Endodermal cell (in vitro differentiated cells): ENCODE measurements at regions not wholly inside any gene's neighbourhood (a gene's known extent, or its start where the extent isn't known, plus 50 kb on each side); places are given as distances from the start of the nearest gene placed in this dataset.

ENCODE experiments used
- DNase-seq: peaks from one replicate; pipeline ENCODE4 v3.0.0-alpha.2; 2017
- H3K27ac ChIP-seq: 2 replicates; pipeline ENCODE4 v1.5.1; 2013; ENCODE audit warnings: mild to moderate bottlenecking, low read depth, low read length, moderate library complexity
- H3K27me3 ChIP-seq: 2 replicates; pipeline ENCODE4 v1.6.1; 2013; ENCODE audit warnings: mild to moderate bottlenecking, low read length, moderate library complexity; ENCODE audit not compliant: insufficient read depth, control insufficient read depth, poor library complexity, severe bottlenecking
- H3K36me3 ChIP-seq: 2 replicates; pipeline ENCODE4 v1.7.0; 2013; ENCODE audit warnings: mild to moderate bottlenecking, low read length, moderate library complexity; ENCODE audit not compliant: control insufficient read depth, insufficient read depth
- H3K4me1 ChIP-seq: one replicate; pipeline ENCODE4 v1.7.0; 2013; ENCODE audit warnings: low read length; ENCODE audit not compliant: control insufficient read depth, insufficient read depth
- H3K4me3 ChIP-seq: 2 replicates; pipeline ENCODE4 v1.5.1; 2013; ENCODE audit warnings: mild to moderate bottlenecking, low read length, moderate library complexity
- H3K9ac ChIP-seq: 2 replicates; pipeline ENCODE4 v1.6.1; 2013; ENCODE audit warnings: mild to moderate bottlenecking, low read length, moderate library complexity; ENCODE audit not compliant: poor library complexity, severe bottlenecking; ENCODE audit errors: extremely low read depth
- H3K9me3 ChIP-seq: 2 replicates; pipeline ENCODE4 v1.6.1; 2013; ENCODE audit warnings: mild to moderate bottlenecking, low read length, moderate library complexity; ENCODE audit not compliant: control insufficient read depth
- H3K27ac Mint-ChIP-seq: 2 replicates; pipeline ENCODE4 v1.8.0; 2020; ENCODE audit warnings: mixed read lengths
- H3K27me3 Mint-ChIP-seq: 2 replicates; pipeline ENCODE4 v1.8.0; 2021; ENCODE audit warnings: mild to moderate bottlenecking, mixed read lengths; ENCODE audit not compliant: insufficient read depth
- H3K36me3 Mint-ChIP-seq: 2 replicates; pipeline ENCODE4 v1.8.0; 2020; ENCODE audit warnings: low read depth, mixed read lengths
- H3K4me1 Mint-ChIP-seq: 2 replicates; pipeline ENCODE4 v1.8.0; 2020; ENCODE audit warnings: mixed read lengths
- H3K4me3 Mint-ChIP-seq: 2 replicates; pipeline ENCODE4 v1.8.0; 2020; ENCODE audit warnings: mild to moderate bottlenecking, moderate library complexity, mixed read lengths
- H3K9me3 Mint-ChIP-seq: 2 replicates; pipeline ENCODE4 v1.8.0; 2020; ENCODE audit warnings: mild to moderate bottlenecking, mixed read lengths
- WGBS, 2 experiments: methylation state at CpG; one replicate each; pipeline versions ENCODE4 v1.1.5 to v1.1.7; 2013; ENCODE audit warnings: missing lambda C conversion rate in 2 of 2, mixed read lengths in 1 of 2; ENCODE audit not compliant: insufficient coverage in 1 of 2, insufficient read length in 1 of 2; 5-methylcytosine and 5-hydroxymethylcytosine counted together
- TF ChIP-seq, protein P1 (sequence below): fragments of 200-600 bp; sonication (generic); conservative IDR thresholded peaks from 2 replicates; pipeline ENCODE4 v1.5.0; 2021; ENCODE audit warnings: antibody characterized with exemption, mild to moderate bottlenecking

DNA sequence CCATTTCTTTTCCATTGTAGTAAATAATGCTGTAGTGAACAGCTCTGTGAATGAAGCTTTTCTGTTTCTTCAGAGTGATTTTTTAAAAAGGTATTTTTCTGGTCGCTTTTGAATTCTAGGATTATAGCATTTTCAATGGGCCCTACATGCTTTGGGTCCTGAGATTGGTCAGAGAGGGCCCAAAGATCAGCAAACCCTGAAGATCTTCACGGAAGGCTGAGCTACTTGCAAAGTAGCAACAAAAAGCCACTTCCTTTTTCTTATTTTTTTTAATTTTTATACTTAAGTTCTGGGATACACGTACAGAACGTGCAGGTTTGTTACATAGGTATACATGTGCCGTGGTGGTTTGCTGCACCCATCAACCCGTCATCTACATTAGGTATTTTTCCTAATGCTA is 200.5 kb downstream of the FAT3 start:
- 79 to 100% methylated on average over 1 to 6 of the region's 6 CpGs for WGBS, 2 experiments
- Histone ChIP-seq H3K36me3 (no peaks in the 10 kb centered on the region), H3K9me3 (no peaks in the 10 kb centered on the region), H3K27me3 (no peaks in the 10 kb centered on the region), H3K4me1 (no peaks in the 10 kb centered on the region), H3K4me3 (no peak overlapping the region), H3K27ac (no peak overlapping the region), H3K9ac (no peak overlapping the region)
- H3K36me3 Mint-ChIP-seq: peaks cover 3% of the 10 kb centered on the region
- no peak overlapping the region for H3K27ac Mint-ChIP-seq
- peaks cover 26% of the 10 kb centered on the region for H3K9me3 Mint-ChIP-seq
- no peak overlapping the region for H3K4me3 Mint-ChIP-seq
- TF ChIP-seq, protein P1, sequence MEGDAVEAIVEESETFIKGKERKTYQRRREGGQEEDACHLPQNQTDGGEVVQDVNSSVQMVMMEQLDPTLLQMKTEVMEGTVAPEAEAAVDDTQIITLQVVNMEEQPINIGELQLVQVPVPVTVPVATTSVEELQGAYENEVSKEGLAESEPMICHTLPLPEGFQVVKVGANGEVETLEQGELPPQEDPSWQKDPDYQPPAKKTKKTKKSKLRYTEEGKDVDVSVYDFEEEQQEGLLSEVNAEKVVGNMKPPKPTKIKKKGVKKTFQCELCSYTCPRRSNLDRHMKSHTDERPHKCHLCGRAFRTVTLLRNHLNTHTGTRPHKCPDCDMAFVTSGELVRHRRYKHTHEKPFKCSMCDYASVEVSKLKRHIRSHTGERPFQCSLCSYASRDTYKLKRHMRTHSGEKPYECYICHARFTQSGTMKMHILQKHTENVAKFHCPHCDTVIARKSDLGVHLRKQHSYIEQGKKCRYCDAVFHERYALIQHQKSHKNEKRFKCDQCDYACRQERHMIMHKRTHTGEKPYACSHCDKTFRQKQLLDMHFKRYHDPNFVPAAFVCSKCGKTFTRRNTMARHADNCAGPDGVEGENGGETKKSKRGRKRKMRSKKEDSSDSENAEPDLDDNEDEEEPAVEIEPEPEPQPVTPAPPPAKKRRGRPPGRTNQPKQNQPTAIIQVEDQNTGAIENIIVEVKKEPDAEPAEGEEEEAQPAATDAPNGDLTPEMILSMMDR: no peak
- no peaks in the 10 kb centered on the region for H3K4me1 Mint-ChIP-seq
- no peak for DNase-seq
- H3K27me3 Mint-ChIP-seq: no peaks in the 10 kb centered on the region

DNA sequence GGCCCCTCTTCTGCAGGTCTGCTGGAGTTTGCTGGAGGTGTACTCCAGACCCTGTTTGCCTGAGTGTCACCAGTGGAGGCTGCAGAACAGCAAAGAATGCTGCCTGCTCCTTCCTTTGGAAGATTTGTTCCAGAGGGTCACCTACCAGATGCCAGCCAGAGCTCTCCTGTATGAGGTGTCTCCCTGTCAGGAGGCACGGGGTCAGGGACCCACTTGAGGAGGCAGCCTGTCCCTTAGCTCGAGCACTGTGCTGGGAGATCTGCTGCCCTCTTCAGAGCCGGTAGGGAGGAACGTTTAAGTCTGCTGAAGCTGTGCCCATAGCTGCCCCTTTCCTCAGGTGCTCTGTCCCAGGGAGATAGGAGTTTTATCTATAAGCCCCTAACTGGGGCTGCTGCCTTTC is 207.9 kb downstream of the FAT3 start:
- Histone ChIP-seq H3K4me3 (no peak overlapping the region), H3K36me3 (no peaks in the 10 kb centered on the region), H3K9me3 (no peaks in the 10 kb centered on the region), H3K27ac (no peak overlapping the region), H3K4me1 (no peaks in the 10 kb centered on the region), H3K27me3 (no peaks in the 10 kb centered on the region), H3K9ac (no peak overlapping the region)
- Mint-ChIP-seq H3K27me3 (no peaks in the 10 kb centered on the region), H3K4me1 (no peaks in the 10 kb centered on the region), H3K9me3 (peaks cover 16% of the 10 kb centered on the region), H3K36me3 (peaks cover 1% of the 10 kb centered on the region), H3K27ac (no peak overlapping the region), H3K4me3 (no peak overlapping the region)
- DNase-seq: no peak
- TF ChIP-seq, protein P1: peak; percentile 19
- WGBS, 2 experiments: 89 to 98% methylated on average over 4 of the region's 4 CpGs

DNA sequence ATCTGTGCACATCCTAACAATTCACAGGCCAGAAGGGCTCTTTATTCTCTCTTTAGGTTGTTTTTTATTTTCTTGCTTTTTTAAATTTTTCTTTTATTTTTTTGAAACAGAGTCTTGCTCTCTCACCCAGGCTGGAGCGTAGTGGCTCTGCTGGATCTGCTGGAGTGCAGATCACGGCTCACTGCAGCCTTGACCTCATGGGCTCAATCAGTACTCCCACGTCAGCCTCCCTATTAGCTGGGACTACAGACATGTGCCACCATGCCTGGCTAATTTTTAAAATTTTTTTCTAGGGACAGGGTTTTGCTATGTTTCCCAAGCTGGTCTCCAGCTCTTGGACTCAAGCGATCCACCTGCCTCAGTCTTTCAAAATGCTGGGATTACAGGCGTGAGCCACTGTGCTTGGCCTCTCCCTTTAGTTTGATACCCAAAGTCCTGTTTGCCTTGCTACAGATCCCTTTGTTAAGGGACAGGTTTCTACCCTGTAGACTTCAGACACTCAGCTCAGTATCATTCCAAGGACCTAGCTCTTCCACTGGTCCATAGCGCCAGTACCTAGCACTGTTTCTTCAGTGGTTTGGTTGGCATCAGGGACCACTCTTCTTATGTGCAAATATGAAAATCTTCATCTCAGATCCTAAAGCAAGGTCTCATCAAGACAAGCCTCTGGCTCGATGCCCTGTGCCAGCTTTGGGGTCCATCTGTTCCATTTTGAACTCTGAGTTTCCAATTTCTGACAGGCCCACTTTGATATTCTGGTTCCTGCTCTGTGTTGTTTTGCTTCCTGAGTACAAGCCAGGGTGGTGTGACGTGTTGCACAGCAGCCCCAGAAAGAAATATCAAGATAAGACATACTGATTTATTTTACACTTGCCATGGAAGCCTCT is 211.7 kb downstream of the FAT3 start:
- Histone ChIP-seq H3K27me3 (no peaks in the 10 kb centered on the region), H3K27ac (no peak overlapping the region), H3K4me3 (no peak overlapping the region), H3K9me3 (no peaks in the 10 kb centered on the region), H3K36me3 (no peaks in the 10 kb centered on the region), H3K9ac (no peak overlapping the region), H3K4me1 (no peaks in the 10 kb centered on the region)
- Mint-ChIP-seq H3K4me3 (no peak overlapping the region), H3K4me1 (peaks cover 6% of the 10 kb centered on the region), H3K27me3 (no peaks in the 10 kb centered on the region), H3K27ac (no peak overlapping the region), H3K9me3 (no peaks in the 10 kb centered on the region), H3K36me3 (no peaks in the 10 kb centered on the region)
- DNase-seq: no peak
- TF ChIP-seq, protein P1: no peak
- WGBS, 2 experiments: 93 to 99% methylated on average over 7 to 8 of the region's 8 CpGs
